IMR-90 (cell line): ENCODE measurements at regions not wholly inside any gene's neighbourhood (a gene's known extent, or its start where the extent isn't known, plus 50 kb on each side); places are given as distances from the start of the nearest gene placed in this dataset.

Source experiments
- ATAC-seq: fragments of 200-7000 bp; cut with Tn5 transposase; 2 replicates; pipeline ENCODE4 v1.9.1; 2020; ENCODE audit warnings: low read depth, mild to moderate bottlenecking, moderate library complexity
- BruUV-seq: library from RNA; stranded (reverse); fragments of 400-500 nt; replicated peaks from 2 replicates; lab custom pipeline; 2021; lab: Mats Ljungman, UMichigan
- CTCF ChIA-PET: fragments of 300-600 bp; formaldehyde crosslinking; extraction: SDS; loops from one replicate; lab custom pipeline; 2021; ENCODE audit warnings: antibody characterized with exemption; lab: Yijun Ruan, JAX
- POLR2A ChIA-PET: fragments of 300-600 bp; sonication (Branson Sonifier 250); formaldehyde crosslinking; loops from one replicate; lab custom pipeline; 2022; ENCODE audit warnings: antibody characterized with exemption; ENCODE audit not compliant: unreplicated experiment; lab: Charles Lee
- DNase-seq: peaks from one replicate; pipeline ENCODE4 v3.0.0; 2013
- H2AFZ ChIP-seq: replicated peaks from 2 replicates; pipeline ENCODE3; 2013; ENCODE audit warnings: low read length, mild to moderate bottlenecking; ENCODE audit not compliant: poor library complexity
- H2AK5ac ChIP-seq: 2 replicates; pipeline ENCODE4 v1.6.1; 2013; ENCODE audit warnings: low read depth, low read length, inconsistent platforms
- H2AK9ac ChIP-seq: replicated peaks from 2 replicates; pipeline ENCODE3; 2013; ENCODE audit warnings: mild to moderate bottlenecking, low read depth, low read length, moderate library complexity; ENCODE audit not compliant: poor library complexity
- H2BK120ac ChIP-seq: 2 replicates; pipeline ENCODE4 v1.6.1; 2013; ENCODE audit warnings: low read depth, low read length, inconsistent platforms
- H2BK15ac ChIP-seq: 3 replicates; pipeline ENCODE4 v1.6.1; 2013; ENCODE audit warnings: low read depth, low read length, inconsistent platforms
- H2BK20ac ChIP-seq: 2 replicates; pipeline ENCODE4 v1.6.1; 2013; ENCODE audit warnings: low read depth, mild to moderate bottlenecking, inconsistent platforms, low read length, moderate library complexity
- H2BK5ac ChIP-seq: 2 replicates; pipeline ENCODE4 v1.6.1; 2013; ENCODE audit warnings: mild to moderate bottlenecking, low read depth, low read length, inconsistent platforms; ENCODE audit not compliant: poor library complexity, severe bottlenecking
- H3K14ac ChIP-seq: replicated peaks from 2 replicates; pipeline ENCODE4 v1.6.1; 2013; ENCODE audit warnings: low read depth, low read length, inconsistent platforms
- H3K18ac ChIP-seq: 2 replicates; pipeline ENCODE4 v1.6.1; 2013; ENCODE audit warnings: low read depth, low read length, control low read depth
- H3K23ac ChIP-seq: 2 replicates; pipeline ENCODE4 v1.6.1; 2013; ENCODE audit warnings: low read depth, low read length, inconsistent platforms
- H3K27ac ChIP-seq: 2 replicates; pipeline ENCODE4 v1.5.1; 2013; ENCODE audit warnings: mild to moderate bottlenecking, control low read depth, low read length; ENCODE audit not compliant: insufficient read depth
- H3K27me3 ChIP-seq: 2 replicates; pipeline ENCODE4 v1.6.1; 2013; ENCODE audit warnings: low read length; ENCODE audit not compliant: control insufficient read depth, insufficient read depth
- H3K36me3 ChIP-seq: 2 replicates; pipeline ENCODE4 v1.6.1; 2013; ENCODE audit warnings: low read length, mixed read lengths; ENCODE audit not compliant: control insufficient read depth, insufficient read depth
- H3K4ac ChIP-seq: 2 replicates; pipeline ENCODE4 v1.6.1; 2013; ENCODE audit warnings: low read depth, low read length, inconsistent platforms
- H3K4me1 ChIP-seq: 2 replicates; pipeline ENCODE4 v1.6.1; 2013; ENCODE audit warnings: low read length, mixed read lengths; ENCODE audit not compliant: control insufficient read depth, insufficient read depth
- H3K4me2 ChIP-seq: 2 replicates; pipeline ENCODE4 v1.6.1; 2013; ENCODE audit warnings: low read depth, mild to moderate bottlenecking, control low read depth, low read length, moderate library complexity
- H3K4me3 ChIP-seq: 2 replicates; pipeline ENCODE4 v1.5.1; 2013; ENCODE audit warnings: low read depth, mild to moderate bottlenecking, control low read depth, low read length, moderate library complexity; ENCODE audit not compliant: insufficient read depth
- H3K56ac ChIP-seq: 2 replicates; pipeline ENCODE4 v1.6.1; 2013; ENCODE audit warnings: low read length, inconsistent platforms; ENCODE audit not compliant: insufficient read depth; ENCODE audit errors: extremely low read depth
- H3K79me1 ChIP-seq, 2 experiments: 2 replicates each; pipeline ENCODE4 v1.6.1; 2013; ENCODE audit warnings: low read length in 2 of 2, inconsistent platforms in 1 of 2, low read depth in 1 of 2
- H3K9ac ChIP-seq: 2 replicates; pipeline ENCODE4 v1.6.1; 2013; ENCODE audit warnings: low read depth, low read length, control low read depth
- H3K9me1 ChIP-seq: 2 replicates; pipeline ENCODE4 v1.6.1; 2013; ENCODE audit warnings: low read length, inconsistent platforms; ENCODE audit not compliant: insufficient read depth
- H3K9me3 ChIP-seq: 2 replicates; pipeline ENCODE4 v1.6.1; 2013; ENCODE audit warnings: low read length; ENCODE audit not compliant: control insufficient read depth, insufficient read depth
- H4K20me1 ChIP-seq: 2 replicates; pipeline ENCODE4 v1.6.1; 2013; ENCODE audit warnings: low read length, inconsistent platforms; ENCODE audit not compliant: insufficient read depth
- H4K5ac ChIP-seq: 2 replicates; pipeline ENCODE4 v1.6.1; 2013; ENCODE audit warnings: mild to moderate bottlenecking, low read depth, low read length, control low read depth
- H4K8ac ChIP-seq, 2 experiments: 2 replicates each; pipeline ENCODE4 v1.6.1; 2013; ENCODE audit warnings: low read depth in 2 of 2, low read length in 2 of 2, control low read depth in 1 of 2, inconsistent platforms in 1 of 2
- H4K91ac ChIP-seq: 2 replicates; pipeline ENCODE4 v1.6.1; 2013; ENCODE audit warnings: low read depth, low read length, inconsistent platforms; ENCODE audit not compliant: insufficient read depth
- CEBPB ChIP-seq: IDR thresholded peaks from 2 replicates; pipeline ENCODE4 v1.6.1; 2012; ENCODE audit warnings: low read depth, low read length, improper control_type of control experiment
- ELK1 ChIP-seq: fragments of 150-350 bp; IDR thresholded peaks from 2 replicates; pipeline ENCODE4 v1.6.1; 2016; ENCODE audit warnings: low read depth, mild to moderate bottlenecking, low read length, moderate library complexity, borderline replicate concordance
- MXI1 ChIP-seq: IDR thresholded peaks from 2 replicates; pipeline ENCODE4 v1.6.1; 2012; ENCODE audit warnings: low read depth, mild to moderate bottlenecking, low read length, moderate library complexity, borderline replicate concordance
- NFE2L2 ChIP-seq: fragments of 150-350 bp; IDR thresholded peaks from 2 replicates; pipeline ENCODE4 v1.6.1; 2016; ENCODE audit warnings: low read depth, mild to moderate bottlenecking, low read length
- RCOR1 ChIP-seq: IDR thresholded peaks from 2 replicates; pipeline ENCODE4 v1.6.1; 2012; ENCODE audit warnings: mild to moderate bottlenecking, low read length, improper control_type of control experiment; ENCODE audit not compliant: insufficient replicate concordance
- WGBS, 2 experiments: methylation state at CpG; one replicate each; pipeline versions ENCODE4 v1.1.5 to v1.1.7; 2013; ENCODE audit warnings: missing lambda C conversion rate in 2 of 2; ENCODE audit not compliant: insufficient read length in 1 of 2; ENCODE audit errors: extremely low coverage in 2 of 2; 5-methylcytosine and 5-hydroxymethylcytosine counted together
- dilution Hi-C: fragments of 300-500 bp; cut with HindIII; formaldehyde crosslinking; loops from one replicate; pipeline ENCODE4 v1.14.3; 2018; ENCODE audit warnings: low sequenced_read_pairs; ENCODE audit not compliant: unreplicated experiment
- in situ Hi-C: fragments of 300-500 bp; cut with MboI; formaldehyde crosslinking; loops from 3 replicates; pipeline ENCODE4 v1.14.3; 2019; ENCODE audit warnings: low sequenced_read_pairs, inconsistent platforms, mixed read lengths
- intact Hi-C: fragments of 100-400 bp; cut with micrococcal nuclease; formaldehyde crosslinking; loops from 2 replicates; pipeline ENCODE4 v1.10.0; 2022

- BruUV-seq, result no TSS peak
Measured at GRCh38 chr4:117370944-117371668, 285.7 kb upstream of the TRAM1L1 start.

More at GRCh38 chr4:117370944-117371668, 285.7 kb upstream of the TRAM1L1 start:
- Histone ChIP-seq H2BK15ac (no peak overlapping the region), H4K20me1 (no peaks in the 10 kb centered on the region), H3K4ac (no peak overlapping the region), H3K56ac (no peak overlapping the region), H3K9me1 (no peaks in the 10 kb centered on the region), H4K5ac (no peak overlapping the region), H3K27me3 (no peaks in the 10 kb centered on the region), H3K27ac (no peak overlapping the region), H3K4me1 (no peaks in the 10 kb centered on the region), H2BK120ac (no peak overlapping the region), H2BK20ac (no peak overlapping the region), H4K8ac (no peak overlapping the region), H2AK5ac (no peak overlapping the region), H3K4me3 (no peak overlapping the region), H2BK5ac (no peak overlapping the region), H3K9me3 (no peaks in the 10 kb centered on the region), H2AFZ (no peak overlapping the region), H3K23ac (no peak overlapping the region), H3K18ac (no peak overlapping the region), H3K4me2 (no peak overlapping the region), H4K91ac (no peak overlapping the region), H3K9ac (no peak overlapping the region), H3K14ac (no peak overlapping the region), H2AK9ac (no peak overlapping the region), H3K36me3 (no peaks in the 10 kb centered on the region), H3K79me1 (no peaks in the 10 kb centered on the region)
- WGBS, 2 experiments, result no CpG with 5 or more reads among the region's 4 CpGs
- no peak for ATAC-seq
- POLR2A ChIA-PET, result no interaction called here
- TF ChIP-seq NFE2L2 (no peak), RCOR1 (no peak), CEBPB (no peak), MXI1 (no peak), ELK1 (no peak)
- in situ Hi-C loops (loop anchor here (25.0 kb wide), 1 partner anchor 891 kb away; no protein-coding TSS in a partner anchor), dilution Hi-C loops (no loop called here), intact Hi-C loops (no loop called here)
- CTCF ChIA-PET, result no interaction called here
- DNase-seq, result no peak
